Endothelial cell of umbilical vein (primary cell): ENCODE measurements at regions not wholly inside any gene's neighbourhood (a gene's known extent, or its start where the extent isn't known, plus 50 kb on each side); places are given as distances from the start of the nearest gene placed in this dataset.

Source experiments
- BruUV-seq: library from RNA; stranded (reverse); fragments of 400-500 nt; replicated peaks from 2 replicates; lab custom pipeline; 2021; lab: Mats Ljungman, UMichigan
- CTCF ChIA-PET: fragments of 300-600, 350-600 bp; sonication (Branson Sonifier 250); formaldehyde crosslinking; loops from one replicate; lab custom pipeline; 2021; ENCODE audit warnings: antibody characterized with exemption, inconsistent platforms; lab: Charles Lee
- POLR2A ChIA-PET: fragments of 300-600, 350-600 bp; sonication (Branson Sonifier 250); formaldehyde crosslinking; loops from one replicate; lab custom pipeline; 2021; ENCODE audit warnings: antibody characterized with exemption, inconsistent platforms; lab: Charles Lee
- DNase-seq: peaks from one replicate; pipeline ENCODE4 v3.0.0-alpha.2; 2011; ENCODE audit warnings: low read depth, low spot score
- FAIRE-seq: peaks from 2 replicates; lab custom pipeline; 2011; peaks lifted over from hg19 to GRCh38; lab: Jason Lieb, UNC
- H2AFZ ChIP-seq: 2 replicates; pipeline ENCODE4 v1.6.0; 2012; ENCODE audit warnings: low read depth, low read length, control low read depth, inconsistent platforms
- H3K27ac ChIP-seq: 2 replicates; pipeline ENCODE4 v1.5.1; 2011; ENCODE audit warnings: low read depth, mild to moderate bottlenecking, control low read depth, low read length, moderate library complexity; ENCODE audit not compliant: insufficient read depth
- H3K27me3 ChIP-seq, 2 experiments: 2 replicates each; pipeline versions ENCODE4 v1.6.0 to v1.6.1; 2011; ENCODE audit warnings: low read length in 2 of 2, mixed read lengths in 1 of 2; ENCODE audit not compliant: control insufficient read depth in 2 of 2, insufficient read depth in 2 of 2
- H3K36me3 ChIP-seq, 2 experiments: 2 replicates in 1 of 2; 3 replicates in 1 of 2; pipeline ENCODE4 v1.5.1; 2011; ENCODE audit warnings: low read length in 2 of 2, mild to moderate bottlenecking in 1 of 2, moderate library complexity in 1 of 2; ENCODE audit not compliant: control insufficient read depth in 2 of 2, insufficient read depth in 2 of 2; ENCODE audit errors: extremely low read depth in 1 of 2
- H3K4me1 ChIP-seq: 3 replicates; pipeline ENCODE4 v1.5.1; 2011; ENCODE audit warnings: mild to moderate bottlenecking, low read length; ENCODE audit not compliant: control insufficient read depth, insufficient read depth; ENCODE audit errors: extremely low read depth
- H3K4me2 ChIP-seq: 2 replicates; pipeline ENCODE4 v1.6.1; 2011; ENCODE audit warnings: low read length, control low read depth, mixed read lengths; ENCODE audit not compliant: insufficient read depth
- H3K4me3 ChIP-seq, 3 experiments: fragments of 200-600 bp in 1 of 3; sonication (generic), shearing (Covaris generic) in 1 of 3; replicated peaks in 1 of 3; 2 replicates each; pipeline ENCODE4 v1.5.1; 2011 to 2016; ENCODE audit warnings: control low read depth in 3 of 3, low read length in 3 of 3, mild to moderate bottlenecking in 2 of 3, inconsistent platforms in 1 of 3, low read depth in 1 of 3, moderate library complexity in 1 of 3; ENCODE audit not compliant: insufficient read depth in 1 of 3
- H3K79me2 ChIP-seq: 2 replicates; pipeline ENCODE4 v1.6.0; 2012; ENCODE audit warnings: low read length, inconsistent platforms; ENCODE audit not compliant: control insufficient read depth, insufficient read depth
- H3K9ac ChIP-seq: replicated peaks from 2 replicates; pipeline ENCODE3; 2011; ENCODE audit warnings: low read length, control low read depth; ENCODE audit not compliant: insufficient read depth; ENCODE audit errors: extremely low read depth
- H3K9me1 ChIP-seq: replicated peaks from 3 replicates; pipeline ENCODE4 v1.6.0; 2011; ENCODE audit warnings: mild to moderate bottlenecking, low read length; ENCODE audit not compliant: control insufficient read depth, insufficient read depth; ENCODE audit errors: extremely low read depth
- H3K9me3 ChIP-seq: replicated peaks from 2 replicates; pipeline ENCODE4 v1.5.1; 2012; ENCODE audit warnings: low read length, inconsistent platforms; ENCODE audit not compliant: control insufficient read depth, insufficient read depth
- H4K20me1 ChIP-seq: replicated peaks from 2 replicates; pipeline ENCODE3; 2011; ENCODE audit warnings: mild to moderate bottlenecking, low read length; ENCODE audit not compliant: control insufficient read depth, insufficient read depth; ENCODE audit errors: extremely low read depth
- EZH2 ChIP-seq: IDR thresholded peaks from 2 replicates; pipeline ENCODE4 v1.6.1; 2012; ENCODE audit warnings: borderline replicate concordance, low read depth, mild to moderate bottlenecking, moderate library complexity, low read length, inconsistent platforms; ENCODE audit not compliant: severe bottlenecking
- FOS ChIP-seq: IDR thresholded peaks from 2 replicates; pipeline ENCODE4 v1.6.1; 2011; ENCODE audit warnings: mild to moderate bottlenecking, low read length, moderate library complexity, borderline replicate concordance; ENCODE audit not compliant: insufficient read depth
- GATA2 ChIP-seq: IDR thresholded peaks from 2 replicates; pipeline ENCODE4 v1.7.0; 2011; ENCODE audit warnings: low read depth, mild to moderate bottlenecking, moderate library complexity, mixed read lengths, low read length; ENCODE audit not compliant: insufficient read length, insufficient read depth
- JUN ChIP-seq: IDR thresholded peaks from 2 replicates; pipeline ENCODE4 v1.6.1; 2011; ENCODE audit warnings: borderline replicate concordance, low read depth; ENCODE audit not compliant: insufficient read length, insufficient read depth
- MYC ChIP-seq: IDR thresholded peaks from one replicate; pipeline ENCODE4 v1.6.1; 2011; ENCODE audit warnings: mild to moderate bottlenecking, low read depth, low read length
- POLR2A ChIP-seq: IDR thresholded peaks from 2 replicates; pipeline ENCODE4 v1.6.1; 2012; ENCODE audit warnings: low read depth, mild to moderate bottlenecking, control low read depth, low read length
- POLR2AphosphoS5 ChIP-seq: IDR thresholded peaks from 2 replicates; pipeline ENCODE4 v1.6.1; 2012; ENCODE audit warnings: low read depth, mild to moderate bottlenecking, control low read depth, low read length, moderate library complexity; ENCODE audit not compliant: insufficient read depth
- dilution Hi-C: fragments of 300-500 bp; cut with MboI; formaldehyde crosslinking; loops from one replicate; pipeline ENCODE4 v1.15.0; 2019; ENCODE audit warnings: low sequenced_read_pairs; ENCODE audit not compliant: extremely low pct_ligation_motif_present
- intact Hi-C: fragments of 100-400 bp; cut with micrococcal nuclease; formaldehyde crosslinking; loops from one replicate; pipeline ENCODE4 v1.10.0; 2022
- TF ChIP-seq, protein P1 (sequence below), 2 donors: IDR thresholded peaks; 1 replicate in 1 of 2; 2 replicates in 1 of 2; pipeline ENCODE4 v1.5.1; 2011; ENCODE audit warnings: low read length in 2 of 2, mild to moderate bottlenecking in 2 of 2, moderate library complexity in 2 of 2, control low read depth in 1 of 2, inconsistent platforms in 1 of 2, low read depth in 1 of 2; ENCODE audit not compliant: insufficient read depth in 1 of 2; ENCODE audit errors: extremely low read depth in 1 of 2
- TF ChIP-seq, protein P2 (sequence below): IDR thresholded peaks from 2 replicates; pipeline ENCODE4 v1.6.1; 2011; ENCODE audit not compliant: insufficient read depth, insufficient read length

DNA sequence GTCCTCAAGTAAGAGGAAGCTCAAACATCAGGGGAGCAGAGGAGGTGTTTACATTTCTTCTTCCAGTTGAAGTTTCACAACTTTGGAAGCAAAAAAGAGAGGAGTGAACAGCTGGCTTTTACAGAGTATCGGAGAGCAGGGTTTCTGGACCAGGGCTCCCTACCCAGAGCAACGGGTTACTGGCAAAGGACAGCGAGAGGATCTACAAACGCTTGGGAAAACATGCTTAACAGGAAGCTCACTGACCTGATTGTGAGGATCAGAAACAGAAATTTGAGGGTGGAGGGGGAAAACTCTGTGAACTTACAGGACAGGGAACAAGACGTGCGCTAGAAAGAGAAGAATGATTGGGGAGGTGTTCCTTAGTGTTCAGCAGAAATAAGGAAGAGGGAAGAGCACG lies 85.7 kb upstream of the TAB2 start:
- H2AFZ ChIP-seq = no peak overlapping the region
- dilution Hi-C loops (no loop called here), intact Hi-C loops (no loop called here)
- DNase-seq (no peak), FAIRE-seq (no peak)
- H3K9ac ChIP-seq = no peak overlapping the region
- no peaks in the 10 kb centered on the region for H3K79me2 ChIP-seq
- H3K4me1 ChIP-seq = peaks cover 31% of the 10 kb centered on the region
- no TSS peak for BruUV-seq
- no peaks in the 10 kb centered on the region for H3K9me1 ChIP-seq
- H4K20me1 ChIP-seq = no peaks in the 10 kb centered on the region
- no peak overlapping the region for H3K27ac ChIP-seq
- H3K9me3 ChIP-seq = no peaks in the 10 kb centered on the region
- ChIA-PET POLR2A (no interaction called here), CTCF (interaction anchor here (1.5 kb wide), 1 partner anchor 9 kb away, joined by 3 read pairs; no protein-coding TSS in a partner anchor)
- peaks cover 0 to 8% of the 10 kb centered on the region in 2 experiments for H3K27me3 ChIP-seq
- no peak overlapping the region for H3K4me3 ChIP-seq
- H3K4me2 ChIP-seq = no peak overlapping the region
- no peaks in the 10 kb centered on the region for H3K36me3 ChIP-seq
- no peak for TF ChIP-seq FOS
- no peak for TF ChIP-seq POLR2A
- no peak for TF ChIP-seq POLR2AphosphoS5
- no peak for TF ChIP-seq GATA2
- no peak for TF ChIP-seq EZH2
- TF ChIP-seq JUN = no peak
- TF ChIP-seq MYC = no peak
- TF ChIP-seq, protein P1, sequence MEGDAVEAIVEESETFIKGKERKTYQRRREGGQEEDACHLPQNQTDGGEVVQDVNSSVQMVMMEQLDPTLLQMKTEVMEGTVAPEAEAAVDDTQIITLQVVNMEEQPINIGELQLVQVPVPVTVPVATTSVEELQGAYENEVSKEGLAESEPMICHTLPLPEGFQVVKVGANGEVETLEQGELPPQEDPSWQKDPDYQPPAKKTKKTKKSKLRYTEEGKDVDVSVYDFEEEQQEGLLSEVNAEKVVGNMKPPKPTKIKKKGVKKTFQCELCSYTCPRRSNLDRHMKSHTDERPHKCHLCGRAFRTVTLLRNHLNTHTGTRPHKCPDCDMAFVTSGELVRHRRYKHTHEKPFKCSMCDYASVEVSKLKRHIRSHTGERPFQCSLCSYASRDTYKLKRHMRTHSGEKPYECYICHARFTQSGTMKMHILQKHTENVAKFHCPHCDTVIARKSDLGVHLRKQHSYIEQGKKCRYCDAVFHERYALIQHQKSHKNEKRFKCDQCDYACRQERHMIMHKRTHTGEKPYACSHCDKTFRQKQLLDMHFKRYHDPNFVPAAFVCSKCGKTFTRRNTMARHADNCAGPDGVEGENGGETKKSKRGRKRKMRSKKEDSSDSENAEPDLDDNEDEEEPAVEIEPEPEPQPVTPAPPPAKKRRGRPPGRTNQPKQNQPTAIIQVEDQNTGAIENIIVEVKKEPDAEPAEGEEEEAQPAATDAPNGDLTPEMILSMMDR (IDR thresholded peaks at IDR 0.05; ENCODE audit: extremely low read depth in 1 of 2, insufficient read depth in 1 of 2, low read depth in 1 of 2, low read length in 2 of 2) = no peak
- TF ChIP-seq, protein P2, sequence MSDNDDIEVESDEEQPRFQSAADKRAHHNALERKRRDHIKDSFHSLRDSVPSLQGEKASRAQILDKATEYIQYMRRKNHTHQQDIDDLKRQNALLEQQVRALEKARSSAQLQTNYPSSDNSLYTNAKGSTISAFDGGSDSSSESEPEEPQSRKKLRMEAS = no peak
